HG03378 (cell line): ENCODE measurements at regions not wholly inside any gene's neighbourhood (a gene's known extent, or its start where the extent isn't known, plus 50 kb on each side); places are given as distances from the start of the nearest gene placed in this dataset.
"Not testable (repeated sequence)": the region's sequence is repeated elsewhere in the genome, so short reads cannot be mapped to it uniquely, and the experiment has no call there.

Source experiments
- ATAC-seq: cut with Tn5 transposase; IDR thresholded peaks from one replicate; pipeline ENCODE4 v1.9.1; 2021; ENCODE audit warnings: mild to moderate bottlenecking, moderate library complexity; ENCODE audit not compliant: unreplicated experiment

- ATAC-seq, result not testable (repeated sequence)
Measured at GRCh38 chr3:130151555-130151954, 69.9 kb downstream of the ALG1L2 start.

GRCh38 chr3:130153247-130153646 lies 71.6 kb downstream of the ALG1L2 start:
- ATAC-seq, result not testable (repeated sequence)

- not testable (repeated sequence) for ATAC-seq
Measured at GRCh38 chr3:130155464-130155863, 73.8 kb downstream of the ALG1L2 start.

- not testable (repeated sequence) for ATAC-seq
Measured at GRCh38 chr3:130166856-130167255, 85.2 kb downstream of the ALG1L2 start.

GRCh38 chr3:130175195-130175594 lies 93.6 kb downstream of the ALG1L2 start:
- not testable (repeated sequence) for ATAC-seq

GRCh38 chr3:130176476-130177256 lies 95.0 kb downstream of the ALG1L2 start:
- not testable (repeated sequence) for ATAC-seq

GRCh38 chr3:130178835-130179234 lies 97.2 kb downstream of the ALG1L2 start:
- not testable (repeated sequence) for ATAC-seq

- not testable (repeated sequence) for ATAC-seq
Measured at GRCh38 chr3:130179353-130179970, 97.8 kb downstream of the ALG1L2 start.

- ATAC-seq, result not testable (repeated sequence)
Measured at GRCh38 chr3:130182475-130182874, 100.8 kb downstream of the ALG1L2 start.

GRCh38 chr3:130183689-130184088 lies 102.1 kb downstream of the ALG1L2 start:
- not testable (repeated sequence) for ATAC-seq

- ATAC-seq, result not testable (repeated sequence)
Measured at GRCh38 chr3:130184152-130185024, 102.8 kb downstream of the ALG1L2 start.

GRCh38 chr3:130201272-130201671 lies 119.6 kb downstream of the ALG1L2 start:
- ATAC-seq, result not testable (repeated sequence)

GRCh38 chr3:130203633-130204032 lies 122.0 kb downstream of the ALG1L2 start:
- ATAC-seq, result not testable (repeated sequence)

- ATAC-seq, result no peak
Measured at GRCh38 chr3:130227540-130227939, 117.9 kb upstream of the COL6A5 start.

- ATAC-seq, result no peak
Measured at GRCh38 chr3:130242850-130243569, 102.5 kb upstream of the COL6A5 start.

- ATAC-seq, result no peak
Measured at GRCh38 chr3:130243808-130244207, 101.7 kb upstream of the COL6A5 start.

- ATAC-seq, result no peak
Measured at GRCh38 chr3:130250982-130251381, 94.5 kb upstream of the COL6A5 start.

GRCh38 chr3:130255442-130255841 lies 90.0 kb upstream of the COL6A5 start:
- no peak for ATAC-seq

- ATAC-seq, result no peak
Measured at GRCh38 chr3:130256821-130257340, 88.6 kb upstream of the COL6A5 start.

GRCh38 chr3:130258532-130258952 lies 86.9 kb upstream of the COL6A5 start:
- no peak for ATAC-seq
